Testis (tissue), 2 donors: ENCODE measurements at regions not wholly inside any gene's neighbourhood (a gene's known extent, or its start where the extent isn't known, plus 50 kb on each side); places are given as distances from the start of the nearest gene placed in this dataset.

Experiments used
- DNase-seq: peaks from one replicate; pipeline ENCODE4 v3.0.0-alpha.2; 2019
- H3K27ac ChIP-seq, 2 donors: fragments of 200-600 bp; sonication (generic); one replicate each; pipeline ENCODE4 v1.5.1; 2019
- H3K27me3 ChIP-seq: fragments of 200-600 bp; sonication (generic); one replicate; pipeline ENCODE4 v1.5.1; 2019
- H3K36me3 ChIP-seq: fragments of 200-600 bp; sonication (generic); one replicate; pipeline ENCODE4 v1.5.1; 2017; ENCODE audit warnings: low read depth; ENCODE audit errors: missing control alignments
- H3K4me1 ChIP-seq: fragments of 200-600 bp; sonication (generic); one replicate; pipeline ENCODE4 v1.5.1; 2019
- H3K4me3 ChIP-seq, 2 donors: fragments of 200-600 bp; sonication (generic); one replicate each; pipeline ENCODE4 v1.5.1; 2017 to 2019
- H3K9me3 ChIP-seq: fragments of 200-600 bp; sonication (generic); one replicate; pipeline ENCODE4 v1.5.1; 2017
- CTCF ChIP-seq, 3 experiments: fragments of 450-650 bp in 2 of 3; fragments of 200-600 bp in 1 of 3; sonication (generic) in 1 of 3; IDR thresholded peaks; one replicate each; pipeline ENCODE4 v1.5.1; 2016 to 2019; ENCODE audit warnings: antibody characterized with exemption in 3 of 3, mild to moderate bottlenecking in 2 of 3, moderate library complexity in 1 of 3
- POLR2A ChIP-seq: fragments of 450-650 bp; IDR thresholded peaks from one replicate; pipeline ENCODE4 v1.6.1; 2017; ENCODE audit warnings: antibody characterized with exemption, mild to moderate bottlenecking, moderate library complexity
- WGBS, 2 donors: methylation state at CpG; one replicate each; pipeline ENCODE4 v1.1.5; 2018; 5-methylcytosine and 5-hydroxymethylcytosine counted together
- intact Hi-C: fragments of 100-400 bp; cut with DNase I; formaldehyde crosslinking; loops from one replicate; pipeline ENCODE4 v1.15.1; 2023; ENCODE audit warnings: low total_unique reads

GRCh38 chr15:29550834-29551465 is 271.3 kb downstream of the TJP1 start:
- no peaks in the 10 kb centered on the region for H3K9me3 ChIP-seq
- H3K27me3 ChIP-seq: no peaks in the 10 kb centered on the region
- H3K36me3 ChIP-seq: no peaks in the 10 kb centered on the region
- H3K4me3 ChIP-seq: no peak overlapping the region
- DNase-seq: no peak
- H3K4me1 ChIP-seq: no peaks in the 10 kb centered on the region
- intact Hi-C loops: no loop called here
- 87 to 91% methylated on average over 4 to 5 of the region's 5 CpGs for WGBS, 2 donors
- no peak overlapping the region for H3K27ac ChIP-seq
- TF ChIP-seq POLR2A (no peak), CTCF (IDR thresholded peaks at IDR 0.05) (no peak)

GRCh38 chr15:29548006-29548405 is 274.3 kb downstream of the TJP1 start:
- TF ChIP-seq CTCF (IDR thresholded peaks at IDR 0.05): no peak
- no peak for TF ChIP-seq POLR2A
- no peaks in the 10 kb centered on the region for H3K36me3 ChIP-seq
- H3K4me3 ChIP-seq: no peak overlapping the region
- WGBS, 2 donors: 91% methylated on average over 2 of the region's 2 CpGs
- H3K27me3 ChIP-seq: no peaks in the 10 kb centered on the region
- DNase-seq: no peak
- no peaks in the 10 kb centered on the region for H3K9me3 ChIP-seq
- no peak overlapping the region for H3K27ac ChIP-seq
- no peaks in the 10 kb centered on the region for H3K4me1 ChIP-seq
- intact Hi-C loops: no loop called here

- no peak for DNase-seq
- H3K27ac ChIP-seq: no peak overlapping the region
- H3K4me1 ChIP-seq: no peaks in the 10 kb centered on the region
- intact Hi-C loops: no loop called here
- no peaks in the 10 kb centered on the region for H3K9me3 ChIP-seq
- 77 to 83% methylated on average over 7 of the region's 7 CpGs for WGBS, 2 donors
- no peaks in the 10 kb centered on the region for H3K36me3 ChIP-seq
- H3K4me3 ChIP-seq: no peak overlapping the region
- no peaks in the 10 kb centered on the region for H3K27me3 ChIP-seq
- TF ChIP-seq POLR2A (no peak), CTCF (IDR thresholded peaks at IDR 0.05) (no peak)
Observed at GRCh38 chr15:29544513-29545128, 275.0 kb upstream of the NSMCE3 start.

GRCh38 chr15:29542994-29543393 is 273.4 kb upstream of the NSMCE3 start:
- DNase-seq: no peak
- H3K9me3 ChIP-seq: no peaks in the 10 kb centered on the region
- H3K4me1 ChIP-seq: no peaks in the 10 kb centered on the region
- intact Hi-C loops: no loop called here
- no peaks in the 10 kb centered on the region for H3K36me3 ChIP-seq
- WGBS, 2 donors: 74 to 90% methylated on average over 1 of the region's 1 CpG
- H3K27ac ChIP-seq: no peak overlapping the region
- H3K4me3 ChIP-seq: no peak overlapping the region
- no peaks in the 10 kb centered on the region for H3K27me3 ChIP-seq
- TF ChIP-seq CTCF (IDR thresholded peaks at IDR 0.05): no peak
- TF ChIP-seq POLR2A: no peak

- Histone ChIP-seq H3K4me3 (no peak overlapping the region), H3K27me3 (no peaks in the 10 kb centered on the region), H3K36me3 (no peaks in the 10 kb centered on the region), H3K4me1 (no peaks in the 10 kb centered on the region), H3K9me3 (no peaks in the 10 kb centered on the region), H3K27ac (no peak overlapping the region)
- no peak for DNase-seq
- no peak for TF ChIP-seq CTCF (IDR thresholded peaks at IDR 0.05)
- TF ChIP-seq POLR2A: no peak
- intact Hi-C loops: no loop called here
- WGBS, 2 donors: 70 to 84% methylated on average over 7 of the region's 7 CpGs
Observed at GRCh38 chr15:29541309-29541708, 271.7 kb upstream of the NSMCE3 start.
